ENCODE measurements at regions not wholly inside any gene's neighbourhood (a gene's known extent, or its start where the extent isn't known, plus 50 kb on each side); places are given as distances from the start of the nearest gene placed in this dataset.

GRCh38 chr5:50593681-50594080, 72.8 kb upstream of the PARP8 start:
- no peak overlapping the region for H2AK5ac ChIP-seq (ENCODE audit: low read depth, low read length)
- no peaks in the 10 kb centered on the region for H3K27me3 ChIP-seq (replicated peaks in 1 of 4; ENCODE audit: control insufficient read depth in 3 of 4, extremely low read depth in 1 of 4, insufficient read depth in 3 of 4, low read length in 3 of 4)
- H2AFZ ChIP-seq (ENCODE audit: low read length) = no peak overlapping the region
- no peak overlapping the region for H3K4me2 ChIP-seq (ENCODE audit: insufficient read depth in 1 of 2, low read depth in 2 of 2, low read length in 2 of 2)
- ChIA-PET POLR2A (ENCODE audit: partially characterized antibody) (interaction anchor here (0.6 kb wide), 1 partner anchor 752 kb away, joined by 3 read pairs; no protein-coding TSS in a partner anchor), CTCF (ENCODE audit: partially characterized antibody) (no interaction called here)
- H4K20me1 ChIP-seq (replicated peaks in 1 of 2; ENCODE audit: control insufficient read depth in 1 of 2, insufficient read depth in 2 of 2, low read length in 2 of 2) = no peaks in the 10 kb centered on the region
- no peak for DNase-seq (ENCODE audit: low read depth in 1 of 2, low spot score in 2 of 2)
- H3K14ac ChIP-seq (ENCODE audit: insufficient read length) = no peak overlapping the region
- H4K8ac ChIP-seq (ENCODE audit: extremely low read depth, insufficient read depth, low read length) = no peak overlapping the region
- H3K56ac ChIP-seq (replicated peaks; ENCODE audit: insufficient read length, low read depth, low read length) = no peak overlapping the region
- H2BK120ac ChIP-seq (replicated peaks; ENCODE audit: low read depth, low read length) = no peak overlapping the region
- no peak overlapping the region for H3K9ac ChIP-seq (replicated peaks in 1 of 4; ENCODE audit: extremely low read depth in 1 of 4, low read depth in 3 of 4, low read length in 3 of 4)
- TF ChIP-seq EGR1 (IDR thresholded peaks at IDR 0.05; ENCODE audit: borderline replicate concordance, low read depth, low read length) (no peak), TAF7 (optimal IDR thresholded peaks at IDR 0.05; ENCODE audit: borderline replicate concordance, low read depth, low read length) (no peak), CTCF (IDR thresholded peaks at IDR 0.05; ENCODE audit: control extremely low read depth in 1 of 3, insufficient read depth in 1 of 3, low read depth in 1 of 3, low read length in 3 of 3) (no peak), CTBP2 (IDR thresholded peaks at IDR 0.05; ENCODE audit: borderline replicate concordance, insufficient read depth, insufficient read length, low read length) (no peak), BACH1 (IDR thresholded peaks at IDR 0.05; ENCODE audit: low read length) (no peak), SUZ12 (IDR thresholded peaks at IDR 0.05; ENCODE audit: low read length) (no peak), JUND (IDR thresholded peaks at IDR 0.05; ENCODE audit: low read length) (no peak)
- TF ChIP-seq, protein P1, sequence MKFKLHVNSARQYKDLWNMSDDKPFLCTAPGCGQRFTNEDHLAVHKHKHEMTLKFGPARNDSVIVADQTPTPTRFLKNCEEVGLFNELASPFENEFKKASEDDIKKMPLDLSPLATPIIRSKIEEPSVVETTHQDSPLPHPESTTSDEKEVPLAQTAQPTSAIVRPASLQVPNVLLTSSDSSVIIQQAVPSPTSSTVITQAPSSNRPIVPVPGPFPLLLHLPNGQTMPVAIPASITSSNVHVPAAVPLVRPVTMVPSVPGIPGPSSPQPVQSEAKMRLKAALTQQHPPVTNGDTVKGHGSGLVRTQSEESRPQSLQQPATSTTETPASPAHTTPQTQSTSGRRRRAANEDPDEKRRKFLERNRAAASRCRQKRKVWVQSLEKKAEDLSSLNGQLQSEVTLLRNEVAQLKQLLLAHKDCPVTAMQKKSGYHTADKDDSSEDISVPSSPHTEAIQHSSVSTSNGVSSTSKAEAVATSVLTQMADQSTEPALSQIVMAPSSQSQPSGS (IDR thresholded peaks at IDR 0.05; ENCODE audit: low read length) = no peak
- TF ChIP-seq, protein P2, sequence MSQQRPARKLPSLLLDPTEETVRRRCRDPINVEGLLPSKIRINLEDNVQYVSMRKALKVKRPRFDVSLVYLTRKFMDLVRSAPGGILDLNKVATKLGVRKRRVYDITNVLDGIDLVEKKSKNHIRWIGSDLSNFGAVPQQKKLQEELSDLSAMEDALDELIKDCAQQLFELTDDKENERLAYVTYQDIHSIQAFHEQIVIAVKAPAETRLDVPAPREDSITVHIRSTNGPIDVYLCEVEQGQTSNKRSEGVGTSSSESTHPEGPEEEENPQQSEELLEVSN (IDR thresholded peaks at IDR 0.05) = no peak
- no peaks in the 10 kb centered on the region for H3K79me2 ChIP-seq (ENCODE audit: control insufficient read depth in 1 of 2, insufficient read depth in 2 of 2, low read length in 2 of 2)
- H4K91ac ChIP-seq (replicated peaks; ENCODE audit: insufficient read length, low read length) = no peak overlapping the region
- no peak overlapping the region for H3K23ac ChIP-seq (ENCODE audit: insufficient read length)
- no peak overlapping the region for H3K18ac ChIP-seq (ENCODE audit: extremely low read depth, low read length)
- 83% methylated on average over 1 of the region's 1 CpG; no CpG with 5 or more reads in 1 of the 2 experiments for WGBS, 2 experiments (ENCODE audit: extremely low coverage in 1 of 2, insufficient coverage in 1 of 2, insufficient read length in 1 of 2, insufficient replicate concordance in 2 of 2, low coverage in 1 of 2, low lambda C conversion rate in 2 of 2, missing lambda C conversion rate in 1 of 2)
- H3K4me1 ChIP-seq (replicated peaks in 1 of 4; ENCODE audit: control insufficient read depth in 3 of 4, insufficient read depth in 4 of 4, low read length in 3 of 4) = no peaks in the 10 kb centered on the region; a peak in 1 of 7 replicates
- no peak overlapping the region for H4K5ac ChIP-seq (ENCODE audit: insufficient read length, low read depth, low read length)
- no peak overlapping the region for H2BK12ac ChIP-seq (ENCODE audit: low read depth, low read length)
- H2BK5ac ChIP-seq (ENCODE audit: low read depth, low read length) = no peak overlapping the region
- H3K79me1 ChIP-seq (ENCODE audit: low read depth, low read length) = no peaks in the 10 kb centered on the region
- H2BK20ac ChIP-seq (ENCODE audit: low read length) = no peak overlapping the region
- H2BK15ac ChIP-seq (ENCODE audit: low read length) = no peak overlapping the region
- no peak overlapping the region for H3K4me3 ChIP-seq (ENCODE audit: extremely low read depth in 1 of 4, insufficient read depth in 2 of 4, low read depth in 3 of 4, low read length in 4 of 4)
- H3K9me3 ChIP-seq (ENCODE audit: insufficient read depth in 2 of 2, low read depth in 1 of 2, low read length in 1 of 2) = no peaks in the 10 kb centered on the region
- H3K36me3 ChIP-seq (ENCODE audit: control insufficient read depth in 2 of 4, insufficient read depth in 4 of 4, low read length in 3 of 4) = no peaks in the 10 kb centered on the region
- H3K4ac ChIP-seq (replicated peaks; ENCODE audit: insufficient read length, low read depth, low read length) = no peak overlapping the region
- FAIRE-seq = no peak
- no peak overlapping the region for H3K27ac ChIP-seq (ENCODE audit: low read depth, low read length)
- H3K23me2 ChIP-seq (ENCODE audit: low read depth, low read length) = no peaks in the 10 kb centered on the region
